Suprapubic skin (tissue), 4 donors: ENCODE measurements at regions not wholly inside any gene's neighbourhood (a gene's known extent, or its start where the extent isn't known, plus 50 kb on each side); places are given as distances from the start of the nearest gene placed in this dataset.

Source experiments
- DNase-seq, 2 donors: peaks; one replicate each; pipeline ENCODE4 v3.0.0-alpha.2; 2019; ENCODE audit warnings: low spot score in 2 of 2
- H3K27ac ChIP-seq: fragments of 200-600 bp; sonication (generic); one replicate; pipeline ENCODE4 v1.5.1; 2019
- H3K27me3 ChIP-seq: fragments of 200-600 bp; sonication (generic); one replicate; pipeline ENCODE4 v1.5.1; 2019
- H3K36me3 ChIP-seq: fragments of 200-600 bp; sonication (generic); one replicate; pipeline ENCODE4 v1.5.1; 2019
- H3K4me1 ChIP-seq: fragments of 200-600 bp; sonication (generic); one replicate; pipeline ENCODE4 v1.5.1; 2019
- H3K4me3 ChIP-seq: fragments of 200-600 bp; sonication (generic); one replicate; pipeline ENCODE4 v1.5.1; 2019; ENCODE audit warnings: mild to moderate bottlenecking
- H3K9me3 ChIP-seq: fragments of 200-600 bp; sonication (generic); one replicate; pipeline ENCODE4 v1.5.1; 2019
- CTCF ChIP-seq, 2 donors: fragments of 200-600 bp in 1 of 2; fragments of 450-650 bp in 1 of 2; sonication (generic) in 1 of 2; IDR thresholded peaks; one replicate each; pipeline ENCODE4 v1.5.1; 2016 to 2019; ENCODE audit warnings: antibody characterized with exemption in 2 of 2, mild to moderate bottlenecking in 1 of 2, moderate library complexity in 1 of 2
- EP300 ChIP-seq: sonication (generic); formaldehyde crosslinking; IDR thresholded peaks from one replicate; pipeline ENCODE4 v1.6.1; 2017; ENCODE audit warnings: antibody characterized with exemption
- POLR2A ChIP-seq, 2 donors: fragments of 450-650 bp; IDR thresholded peaks; one replicate each; pipeline ENCODE4 v1.6.1; 2017; ENCODE audit warnings: antibody characterized with exemption in 2 of 2, mild to moderate bottlenecking in 2 of 2, moderate library complexity in 2 of 2
- POLR2AphosphoS5 ChIP-seq, 3 donors: sonication (generic); formaldehyde crosslinking; IDR thresholded peaks; one replicate each; pipeline ENCODE4 v1.6.1; 2017; ENCODE audit warnings: antibody characterized with exemption in 3 of 3
- WGBS: methylation state at CpG from one replicate; pipeline ENCODE4 v1.1.5; 2018; 5-methylcytosine and 5-hydroxymethylcytosine counted together

GRCh38 chr5:68369023-68369359, 153.4 kb downstream of the PIK3R1 start:
- Histone ChIP-seq H3K36me3 (no peaks in the 10 kb centered on the region), H3K4me1 (no peaks in the 10 kb centered on the region), H3K9me3 (no peaks in the 10 kb centered on the region), H3K27me3 (no peaks in the 10 kb centered on the region), H3K27ac (no peak overlapping the region), H3K4me3 (no peak overlapping the region)
- TF ChIP-seq POLR2A (IDR thresholded peaks at IDR 0.05) = no peak
- WGBS = 44% methylated on average over 1 of the region's 1 CpG
- no peak for DNase-seq

DNA sequence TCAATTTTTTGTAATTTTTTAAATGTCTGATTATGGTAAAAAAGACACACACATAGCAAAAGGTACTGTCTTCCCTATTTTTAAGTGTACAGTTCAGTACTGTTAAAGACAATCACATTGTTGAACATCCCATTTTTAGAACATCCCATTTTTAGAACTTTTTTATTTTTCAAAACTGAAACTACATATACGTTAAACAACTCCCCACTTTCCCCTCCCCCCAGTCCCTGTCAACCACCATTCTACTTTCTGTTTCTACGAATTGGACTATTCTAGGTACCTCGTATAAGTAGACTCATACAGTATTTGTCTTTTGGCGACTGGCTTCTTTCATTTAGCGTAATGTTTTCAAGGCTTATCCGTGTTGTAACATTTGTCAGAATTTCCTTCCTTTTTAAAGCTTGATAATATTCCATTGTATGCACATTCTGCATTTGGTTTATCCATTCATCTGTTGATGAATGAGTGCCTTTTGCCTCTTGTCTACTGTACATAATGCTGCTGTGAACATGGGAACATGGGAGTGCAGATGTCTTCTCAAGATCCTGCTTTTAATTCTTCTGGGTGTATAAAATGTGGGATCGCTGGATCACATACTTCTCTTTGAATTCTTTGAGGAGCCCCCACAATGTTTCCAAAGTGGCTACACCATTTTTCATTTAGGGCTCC, 154.0 kb downstream of the PIK3R1 start:
- Histone ChIP-seq H3K27me3 (no peaks in the 10 kb centered on the region), H3K9me3 (no peaks in the 10 kb centered on the region), H3K4me1 (peaks cover 6% of the 10 kb centered on the region), H3K27ac (no peak overlapping the region), H3K36me3 (no peaks in the 10 kb centered on the region), H3K4me3 (no peak overlapping the region)
- WGBS = 81% methylated on average over 7 of the region's 7 CpGs
- DNase-seq = no peak
- TF ChIP-seq EP300 = no peak
- no peak for TF ChIP-seq CTCF (IDR thresholded peaks at IDR 0.05)
- no peak for TF ChIP-seq POLR2AphosphoS5 (IDR thresholded peaks at IDR 0.05)
- TF ChIP-seq POLR2A (IDR thresholded peaks at IDR 0.05) = no peak

DNA sequence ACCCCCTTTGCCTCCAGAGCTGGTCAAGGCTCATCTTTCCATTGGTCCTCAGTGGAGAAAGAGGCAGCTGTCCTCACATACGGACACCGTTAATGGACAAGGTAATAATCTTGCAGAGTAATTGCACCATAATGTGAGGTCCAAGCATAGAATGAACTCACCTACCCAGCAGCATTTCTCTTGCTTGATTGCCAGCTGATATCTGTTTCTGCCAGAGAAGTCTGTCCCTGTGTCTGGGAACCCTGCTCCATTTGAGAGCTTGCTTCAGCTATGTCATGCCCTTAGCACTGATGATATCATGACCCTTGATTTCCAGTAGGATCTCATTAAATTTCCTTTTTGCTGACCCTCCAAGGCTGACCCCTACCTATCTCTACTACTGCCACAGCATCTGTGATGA, 154.6 kb downstream of the PIK3R1 start:
- no peak for DNase-seq
- no peak overlapping the region for H3K27ac ChIP-seq
- no peak for TF ChIP-seq POLR2A (IDR thresholded peaks at IDR 0.05)
- TF ChIP-seq CTCF (IDR thresholded peaks at IDR 0.05) = no peak
- TF ChIP-seq EP300 = no peak
- no peak for TF ChIP-seq POLR2AphosphoS5 (IDR thresholded peaks at IDR 0.05)
- H3K4me3 ChIP-seq = no peak overlapping the region
- peaks cover 12% of the 10 kb centered on the region for H3K4me1 ChIP-seq
- WGBS = 95% methylated on average over 2 of the region's 2 CpGs
- H3K27me3 ChIP-seq = no peaks in the 10 kb centered on the region
- no peaks in the 10 kb centered on the region for H3K36me3 ChIP-seq
- H3K9me3 ChIP-seq = no peaks in the 10 kb centered on the region

DNA sequence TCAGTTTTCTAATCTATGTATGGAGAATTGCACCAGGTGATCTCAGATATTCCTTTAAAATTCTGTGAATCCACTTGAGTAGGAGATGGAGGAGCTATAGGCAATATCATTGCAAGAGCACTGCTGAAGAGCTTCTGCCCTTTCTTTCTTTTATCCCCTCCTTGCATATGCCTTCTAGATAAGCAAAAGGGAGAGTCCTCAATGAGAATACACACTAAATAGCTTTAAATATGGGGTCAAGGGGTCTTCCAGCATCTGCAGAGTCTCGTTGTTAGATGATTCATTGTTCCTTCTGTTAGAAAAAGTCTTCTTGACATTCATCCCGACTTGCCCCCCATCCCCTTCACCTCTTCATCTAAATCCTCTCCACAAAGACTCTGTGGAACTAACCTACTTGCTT, 156.1 kb downstream of the PIK3R1 start:
- H3K36me3 ChIP-seq = no peaks in the 10 kb centered on the region
- WGBS = 80% methylated on average over 2 of the region's 2 CpGs
- H3K27me3 ChIP-seq = no peaks in the 10 kb centered on the region
- no peak for DNase-seq
- H3K4me1 ChIP-seq = peaks cover 19% of the 10 kb centered on the region
- no peak overlapping the region for H3K4me3 ChIP-seq
- H3K9me3 ChIP-seq = no peaks in the 10 kb centered on the region
- TF ChIP-seq EP300 (no peak), POLR2AphosphoS5 (IDR thresholded peaks at IDR 0.05) (no peak), CTCF (IDR thresholded peaks at IDR 0.05) (no peak), POLR2A (IDR thresholded peaks at IDR 0.05) (no peak)
- no peak overlapping the region for H3K27ac ChIP-seq

DNA sequence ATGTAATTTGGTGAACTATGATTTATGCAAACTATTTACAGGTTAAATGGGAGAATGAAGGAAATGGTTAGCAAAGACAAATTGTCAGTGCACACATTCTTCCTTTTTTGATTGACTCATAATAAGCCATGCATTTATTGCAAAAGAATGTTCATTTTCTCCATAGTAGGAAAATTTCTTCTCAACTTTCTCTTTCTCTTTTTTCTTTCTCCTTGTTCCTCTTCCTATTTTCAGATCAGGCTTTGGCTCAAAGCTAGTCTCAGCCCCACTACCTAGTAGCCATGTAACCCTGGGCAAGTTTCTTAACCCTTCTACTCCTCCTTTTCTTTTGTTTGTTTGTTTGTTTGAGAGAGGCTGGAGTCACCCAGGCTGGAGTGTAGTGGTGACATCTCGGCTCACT, 156.6 kb downstream of the PIK3R1 start:
- WGBS = 96% methylated on average over 1 of the region's 1 CpG
- no peak overlapping the region for H3K27ac ChIP-seq
- H3K9me3 ChIP-seq = no peaks in the 10 kb centered on the region
- TF ChIP-seq POLR2AphosphoS5 (IDR thresholded peaks at IDR 0.05) (no peak), POLR2A (IDR thresholded peaks at IDR 0.05) (no peak)
- no peaks in the 10 kb centered on the region for H3K36me3 ChIP-seq
- no peak overlapping the region for H3K4me3 ChIP-seq
- H3K27me3 ChIP-seq = no peaks in the 10 kb centered on the region
- H3K4me1 ChIP-seq = peaks cover 23% of the 10 kb centered on the region
- no peak for DNase-seq

GRCh38 chr5:68373050-68373449, 157.5 kb downstream of the PIK3R1 start:
- Histone ChIP-seq H3K36me3 (no peaks in the 10 kb centered on the region), H3K9me3 (no peaks in the 10 kb centered on the region), H3K27me3 (no peaks in the 10 kb centered on the region), H3K27ac (no peak overlapping the region), H3K4me3 (no peak overlapping the region), H3K4me1 (peaks cover 27% of the 10 kb centered on the region)
- no peak for DNase-seq
- TF ChIP-seq CTCF (IDR thresholded peaks at IDR 0.05) (no peak), EP300 (no peak), POLR2A (IDR thresholded peaks at IDR 0.05) (no peak), POLR2AphosphoS5 (IDR thresholded peaks at IDR 0.05) (no peak)
- WGBS = 100% methylated on average over 2 of the region's 2 CpGs
